HL-60/S4 (cell line): ENCODE measurements at regions not wholly inside any gene's neighbourhood (a gene's known extent, or its start where the extent isn't known, plus 50 kb on each side); places are given as distances from the start of the nearest gene placed in this dataset.

Experiments
- in situ Hi-C: fragments of 300-500 bp; cut with MboI; formaldehyde crosslinking; loops from 2 replicates; pipeline ENCODE4 v1.14.3; 2022; ENCODE audit warnings: low sequenced_read_pairs

DNA sequence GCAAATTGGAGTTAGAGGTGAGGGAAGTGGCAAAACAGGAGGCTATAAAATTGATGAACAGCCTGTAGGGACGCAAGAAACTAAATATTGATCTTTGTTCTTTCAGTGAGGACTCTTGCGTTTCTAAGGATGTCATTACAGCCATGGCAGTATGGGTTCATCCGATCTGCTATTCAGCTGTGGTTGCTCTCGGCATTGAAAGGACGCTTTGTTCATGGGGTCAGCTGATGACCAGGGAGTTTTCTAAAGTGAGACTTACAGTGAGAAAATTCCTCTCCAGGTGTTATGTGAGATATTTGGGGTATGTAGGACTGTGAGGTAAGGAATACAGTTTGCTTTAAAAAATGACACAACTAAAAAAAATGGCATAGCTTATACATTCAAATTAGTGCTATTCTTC, 52.7 kb upstream of the PELI1 start:
- in situ Hi-C loops = no loop called here

DNA sequence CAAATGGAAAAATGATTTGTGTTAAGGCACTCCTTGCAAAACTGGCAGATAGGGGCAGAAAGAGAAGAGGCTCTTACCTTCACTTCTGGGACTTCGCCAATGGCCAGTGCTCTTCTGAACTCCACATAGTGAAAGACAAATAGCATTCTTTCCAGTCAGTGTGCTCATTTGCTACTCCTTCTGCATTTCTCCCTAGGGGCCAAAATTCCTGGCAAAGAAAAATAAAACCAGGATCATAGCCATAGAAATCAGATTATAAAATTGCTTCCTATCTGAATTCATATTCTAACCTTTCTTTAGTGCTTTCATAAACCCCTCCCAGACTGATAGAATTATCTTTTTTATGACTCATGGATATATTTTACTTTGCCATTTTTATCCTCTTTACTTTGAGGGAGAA, 56.9 kb upstream of the PELI1 start:
- in situ Hi-C loops = no loop called here

DNA sequence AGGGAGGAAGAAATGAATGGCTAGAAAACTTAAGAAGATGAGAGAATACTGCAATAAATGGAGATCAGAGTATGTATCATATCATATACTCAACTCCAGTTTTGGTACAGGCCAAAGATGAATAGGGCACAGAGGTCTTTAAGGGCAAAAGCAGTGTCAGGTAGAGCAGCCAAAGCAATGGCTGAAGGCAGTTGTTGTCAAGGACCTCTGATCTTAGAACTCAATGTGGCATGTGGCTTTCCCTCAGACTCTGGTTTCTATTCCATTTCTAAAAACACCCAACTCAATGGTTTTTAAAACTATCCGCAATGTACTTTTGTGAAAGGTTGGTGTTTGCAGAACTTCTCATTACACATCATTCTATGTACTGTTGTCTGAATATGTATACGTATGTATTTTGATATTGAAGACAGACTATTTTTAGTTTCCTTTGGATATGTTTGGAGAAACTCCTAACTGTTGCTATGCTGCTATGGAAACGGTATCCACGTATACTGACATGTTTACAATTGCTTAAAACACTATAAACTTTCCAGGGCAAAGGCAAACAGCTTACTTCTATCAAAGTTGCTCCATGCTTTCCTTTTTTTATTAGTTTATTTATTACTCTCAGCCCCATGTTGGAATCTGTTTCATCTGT, 58.1 kb upstream of the PELI1 start:
- in situ Hi-C loops = no loop called here

GRCh38 chr2:64203131-64203857, 59.1 kb upstream of the PELI1 start:
- in situ Hi-C loops = no loop called here

GRCh38 chr2:64203858-64204632, 59.8 kb upstream of the PELI1 start:
- in situ Hi-C loops = no loop called here

DNA sequence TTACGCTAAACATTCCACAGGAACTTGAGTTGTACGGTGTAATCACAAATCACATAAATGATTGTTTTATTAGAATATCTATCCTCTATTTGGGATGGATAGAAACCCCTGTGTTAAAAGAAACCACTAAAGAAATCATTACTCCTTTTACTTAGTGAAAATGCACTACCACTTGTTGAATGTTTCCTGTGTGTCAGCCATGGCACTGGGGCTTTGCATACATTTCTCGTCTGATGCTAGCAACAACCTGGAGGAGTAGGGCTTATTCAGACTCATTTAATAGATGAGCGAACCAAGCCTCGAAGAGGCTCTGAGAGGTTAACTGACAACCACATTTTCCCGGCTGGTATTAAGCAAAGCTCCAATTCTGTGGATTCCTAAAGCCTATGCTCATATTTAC, 60.5 kb upstream of the PELI1 start:
- in situ Hi-C loops = no loop called here

GRCh38 chr2:64205415-64205814, 61.2 kb upstream of the PELI1 start:
- in situ Hi-C loops = no loop called here

DNA sequence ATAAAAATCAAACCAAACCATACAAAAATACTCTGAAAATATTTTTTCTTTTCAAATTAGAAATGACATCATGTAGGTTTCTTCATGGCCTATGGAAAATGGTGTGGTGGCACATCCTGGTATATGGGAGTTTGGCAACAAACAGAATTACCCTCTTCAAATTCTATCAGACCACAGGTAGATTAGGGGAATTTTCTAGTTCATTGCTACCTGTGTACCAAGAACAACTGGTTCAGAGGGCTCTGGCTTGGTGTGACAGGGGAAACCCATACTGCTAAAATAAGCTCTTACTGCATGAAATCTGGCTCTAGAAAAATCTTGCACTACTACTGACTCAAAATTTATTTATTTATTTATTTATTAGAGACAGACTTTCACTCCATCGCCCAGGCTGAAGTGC, 63.4 kb upstream of the PELI1 start:
- in situ Hi-C loops = no loop called here

DNA sequence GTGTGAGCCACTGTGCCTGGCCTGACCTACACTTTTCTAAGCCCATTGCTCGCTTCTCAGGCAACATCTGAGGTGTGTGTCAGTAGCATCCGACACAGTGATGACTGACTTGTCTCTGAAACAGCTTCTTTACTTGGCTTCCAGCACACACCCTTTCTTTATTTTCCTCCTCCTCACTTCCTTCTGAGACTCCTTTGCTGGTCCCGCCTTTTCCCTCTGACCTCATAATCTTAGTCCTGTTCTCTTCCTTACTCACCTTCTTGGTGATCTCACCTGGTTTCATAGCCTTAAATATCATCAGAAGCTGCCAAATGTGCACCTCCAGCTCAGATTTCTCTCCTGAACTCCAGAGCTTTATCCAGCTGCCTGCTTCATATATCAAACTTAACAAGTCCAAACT, 66.6 kb upstream of the PELI1 start:
- in situ Hi-C loops = no loop called here

GRCh38 chr2:64211276-64211921, 67.2 kb upstream of the PELI1 start:
- in situ Hi-C loops = no loop called here

- in situ Hi-C loops = no loop called here
Measured at GRCh38 chr2:64212346-64212745, 68.1 kb upstream of the PELI1 start.

DNA sequence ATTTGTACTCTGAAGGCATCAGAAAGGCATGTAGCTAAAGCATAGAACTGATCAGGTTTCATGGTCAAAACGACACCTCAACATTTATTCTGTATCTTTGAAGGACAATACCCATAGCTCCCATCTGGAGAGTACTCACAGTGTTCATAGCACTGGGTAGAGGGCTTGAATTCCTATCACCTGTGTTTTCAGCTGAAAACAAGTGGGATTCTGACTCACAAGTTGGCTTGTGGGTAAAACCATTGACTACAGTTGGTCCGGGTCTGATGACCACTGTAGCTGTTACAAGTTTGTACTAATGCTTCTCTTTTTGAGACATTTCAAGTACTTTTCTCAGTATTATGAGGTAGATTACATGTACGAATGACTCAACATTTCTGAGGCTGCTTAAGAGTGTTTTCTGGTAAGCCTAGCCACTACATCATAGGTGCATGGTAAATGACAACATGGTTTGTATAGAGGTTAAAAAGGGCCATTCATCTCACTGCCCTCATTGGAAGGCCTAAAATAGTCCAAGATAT, 68.6 kb upstream of the PELI1 start:
- in situ Hi-C loops = no loop called here

- in situ Hi-C loops = no loop called here
Measured at GRCh38 chr2:64213532-64214275, 69.5 kb upstream of the PELI1 start.

DNA sequence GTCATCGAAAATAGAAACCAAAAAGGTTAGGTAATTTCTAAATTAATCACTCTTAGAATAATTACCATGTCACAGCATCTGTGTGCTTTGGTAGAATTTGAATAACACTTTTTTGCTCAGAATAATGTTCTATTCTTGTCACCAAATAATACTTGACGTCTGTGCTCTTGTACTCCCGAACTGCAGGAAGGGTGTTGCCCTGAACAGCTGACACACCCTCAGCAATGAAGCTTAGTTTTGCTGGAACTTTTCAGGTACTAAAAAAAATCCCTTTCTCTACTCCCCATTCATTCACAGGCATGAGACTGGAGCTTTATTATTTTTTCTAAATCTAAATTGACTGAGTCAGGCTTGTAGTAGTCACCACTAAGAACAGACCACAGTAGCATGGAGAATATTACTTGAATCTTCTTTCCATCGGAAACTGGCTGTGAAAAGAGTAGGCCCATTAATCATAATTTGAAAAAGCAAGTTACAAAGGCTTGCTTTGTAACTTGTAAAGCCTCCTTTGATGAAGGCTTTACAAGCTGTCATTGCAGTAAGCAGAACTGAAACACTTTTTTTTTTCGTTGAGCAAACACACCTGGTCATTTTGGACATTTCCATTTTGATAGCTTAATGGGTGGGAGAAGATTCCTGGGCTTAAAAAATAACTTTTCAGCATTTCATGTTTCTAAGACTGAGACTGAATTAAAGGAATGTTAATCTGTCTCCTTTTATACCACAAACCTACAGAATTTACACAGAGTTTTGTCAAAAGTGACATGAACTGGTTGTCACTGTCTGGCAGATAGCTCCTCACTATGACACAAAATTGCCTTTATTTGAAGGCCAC, 70.3 kb upstream of the PELI1 start:
- in situ Hi-C loops = no loop called here

DNA sequence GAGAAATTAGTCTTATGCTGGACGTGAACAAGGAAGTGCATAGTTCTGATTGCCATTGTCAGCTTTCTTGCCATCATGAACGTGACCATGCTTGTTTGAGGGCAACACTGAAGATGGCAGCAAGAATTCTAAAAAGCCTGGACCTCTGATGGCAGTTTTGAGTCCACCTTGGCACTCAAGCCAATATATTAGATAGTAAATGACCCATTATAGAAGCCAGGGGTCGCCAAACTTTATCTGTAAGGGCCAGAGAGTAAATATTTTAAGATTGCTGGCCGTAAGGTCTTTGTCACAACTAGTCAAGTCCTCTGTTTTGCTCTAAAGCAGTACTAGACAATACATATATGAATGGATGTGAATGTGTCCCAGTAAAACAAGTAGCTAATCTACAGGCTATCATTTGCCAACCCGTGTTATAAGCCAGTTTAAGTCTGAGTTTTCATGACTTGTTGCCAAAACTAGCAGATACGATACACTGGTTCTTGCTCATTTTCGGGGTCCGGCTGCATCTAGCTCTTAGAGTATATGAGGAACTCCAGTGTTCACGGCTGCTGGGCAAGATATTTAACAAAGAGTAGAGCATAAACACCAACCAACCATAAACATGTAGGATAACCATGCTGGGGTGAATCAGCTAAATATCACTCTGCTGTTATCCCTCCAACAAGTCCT, 73.1 kb upstream of the PELI1 start:
- in situ Hi-C loops = no loop called here

- in situ Hi-C loops = no loop called here
Measured at GRCh38 chr2:64218137-64218802, 74.0 kb upstream of the PELI1 start.

GRCh38 chr2:64219149-64219548, 74.9 kb upstream of the PELI1 start:
- in situ Hi-C loops = no loop called here

GRCh38 chr2:64220265-64220664, 76.0 kb upstream of the PELI1 start:
- in situ Hi-C loops = no loop called here
